Ectodermal cell (in vitro differentiated cells): ENCODE measurements at regions not wholly inside any gene's neighbourhood (a gene's known extent, or its start where the extent isn't known, plus 50 kb on each side); places are given as distances from the start of the nearest gene placed in this dataset.

Experiments
- H3K27ac ChIP-seq: 2 replicates; pipeline ENCODE4 v1.7.0; 2013; ENCODE audit warnings: mild to moderate bottlenecking, low read depth, low read length; ENCODE audit not compliant: insufficient read depth, poor library complexity, severe bottlenecking
- H3K27me3 ChIP-seq: 2 replicates; pipeline ENCODE4 v1.7.0; 2013; ENCODE audit warnings: mild to moderate bottlenecking, low read length; ENCODE audit not compliant: insufficient read depth, control insufficient read depth, poor library complexity, severe bottlenecking
- H3K36me3 ChIP-seq: one replicate; pipeline ENCODE4 v1.7.0; 2013; ENCODE audit warnings: low read length; ENCODE audit not compliant: control insufficient read depth, insufficient read depth
- H3K4me1 ChIP-seq: one replicate; pipeline ENCODE4 v1.7.0; 2013; ENCODE audit warnings: low read length; ENCODE audit not compliant: control insufficient read depth, insufficient read depth
- H3K4me3 ChIP-seq: 2 replicates; pipeline ENCODE4 v1.7.0; 2013; ENCODE audit warnings: low read depth, low read length, control low read depth; ENCODE audit not compliant: insufficient read depth
- H3K9me3 ChIP-seq: 2 replicates; pipeline ENCODE4 v1.7.0; 2013; ENCODE audit warnings: mild to moderate bottlenecking, low read length, moderate library complexity; ENCODE audit not compliant: control insufficient read depth
- WGBS, 2 experiments: methylation state at CpG; one replicate each; pipeline ENCODE4 v1.1.7; 2013; ENCODE audit warnings: missing lambda C conversion rate in 2 of 2; 5-methylcytosine and 5-hydroxymethylcytosine counted together

GRCh38 chr16:79355600-79356358 is 244.8 kb downstream of the MAF start:
- H3K36me3 ChIP-seq: no peaks in the 10 kb centered on the region
- no peaks in the 10 kb centered on the region for H3K27me3 ChIP-seq
- H3K4me3 ChIP-seq: no peak overlapping the region
- 94 to 95% methylated on average over 15 of the region's 15 CpGs for WGBS, 2 experiments
- no peaks in the 10 kb centered on the region for H3K4me1 ChIP-seq
- no peak overlapping the region for H3K27ac ChIP-seq
- H3K9me3 ChIP-seq: no peaks in the 10 kb centered on the region

- Histone ChIP-seq H3K27ac (no peak overlapping the region), H3K4me3 (no peak overlapping the region), H3K27me3 (no peaks in the 10 kb centered on the region), H3K36me3 (no peaks in the 10 kb centered on the region), H3K4me1 (peaks cover 4% of the 10 kb centered on the region), H3K9me3 (no peaks in the 10 kb centered on the region)
- 97% methylated on average over 7 of the region's 7 CpGs for WGBS, 2 experiments
Measured at GRCh38 chr16:79351927-79352326, 248.6 kb downstream of the MAF start.

- Histone ChIP-seq H3K4me1 (peaks cover 4% of the 10 kb centered on the region), H3K36me3 (no peaks in the 10 kb centered on the region), H3K27me3 (no peaks in the 10 kb centered on the region), H3K4me3 (no peak overlapping the region), H3K9me3 (no peaks in the 10 kb centered on the region), H3K27ac (no peak overlapping the region)
- 92 to 93% methylated on average over 3 of the region's 3 CpGs for WGBS, 2 experiments
Measured at GRCh38 chr16:79349803-79350202, 250.7 kb downstream of the MAF start.

- WGBS, 2 experiments: 95% methylated on average over 11 of the region's 11 CpGs
Measured at GRCh38 chr16:79348521-79349306, 251.8 kb downstream of the MAF start.

GRCh38 chr16:79347277-79347676 is 253.3 kb downstream of the MAF start:
- Histone ChIP-seq H3K36me3 (no peaks in the 10 kb centered on the region), H3K9me3 (no peaks in the 10 kb centered on the region), H3K27me3 (no peaks in the 10 kb centered on the region), H3K4me3 (no peak overlapping the region), H3K27ac (no peak overlapping the region), H3K4me1 (peaks cover 4% of the 10 kb centered on the region)
- 71 to 73% methylated on average over 19 of the region's 19 CpGs for WGBS, 2 experiments

More at GRCh38 chr16:79348521-79349306, 251.8 kb downstream of the MAF start:
- Histone ChIP-seq H3K9me3 (no peaks in the 10 kb centered on the region), H3K4me1 (peaks cover 4% of the 10 kb centered on the region), H3K36me3 (no peaks in the 10 kb centered on the region), H3K27ac (no peak overlapping the region), H3K4me3 (no peak overlapping the region), H3K27me3 (no peaks in the 10 kb centered on the region)

GRCh38 chr16:79339863-79340262 is 260.7 kb downstream of the MAF start:
- Histone ChIP-seq H3K9me3 (no peaks in the 10 kb centered on the region), H3K4me3 (no peak overlapping the region), H3K27ac (no peak overlapping the region), H3K27me3 (no peaks in the 10 kb centered on the region), H3K4me1 (no peaks in the 10 kb centered on the region), H3K36me3 (no peaks in the 10 kb centered on the region)
- WGBS, 2 experiments: 93 to 97% methylated on average over 7 of the region's 7 CpGs

- WGBS, 2 experiments: 94% methylated on average over 7 of the region's 7 CpGs
- H3K4me3 ChIP-seq: no peak overlapping the region
- no peaks in the 10 kb centered on the region for H3K36me3 ChIP-seq
- H3K27me3 ChIP-seq: no peaks in the 10 kb centered on the region
- no peaks in the 10 kb centered on the region for H3K4me1 ChIP-seq
- H3K9me3 ChIP-seq: no peaks in the 10 kb centered on the region
- H3K27ac ChIP-seq: no peak overlapping the region
Measured at GRCh38 chr16:79337906-79338305, 262.6 kb downstream of the MAF start.

- Histone ChIP-seq H3K27me3 (no peaks in the 10 kb centered on the region), H3K4me1 (no peaks in the 10 kb centered on the region), H3K36me3 (no peaks in the 10 kb centered on the region), H3K9me3 (no peaks in the 10 kb centered on the region), H3K4me3 (no peak overlapping the region), H3K27ac (no peak overlapping the region)
- WGBS, 2 experiments: 90 to 95% methylated on average over 6 of the region's 6 CpGs
Measured at GRCh38 chr16:79336437-79337229, 263.9 kb downstream of the MAF start.

GRCh38 chr16:79334127-79334526 is 266.4 kb downstream of the MAF start:
- Histone ChIP-seq H3K4me3 (no peak overlapping the region), H3K27me3 (no peaks in the 10 kb centered on the region), H3K9me3 (no peaks in the 10 kb centered on the region), H3K4me1 (no peaks in the 10 kb centered on the region), H3K36me3 (no peaks in the 10 kb centered on the region), H3K27ac (no peak overlapping the region)
- WGBS, 2 experiments: 80% methylated on average over 13 of the region's 13 CpGs

GRCh38 chr16:79331066-79331465 is 269.5 kb downstream of the MAF start:
- no peaks in the 10 kb centered on the region for H3K27me3 ChIP-seq
- H3K4me1 ChIP-seq: no peaks in the 10 kb centered on the region
- H3K27ac ChIP-seq: no peak overlapping the region
- 89 to 93% methylated on average over 2 of the region's 2 CpGs for WGBS, 2 experiments
- H3K9me3 ChIP-seq: no peaks in the 10 kb centered on the region
- no peak overlapping the region for H3K4me3 ChIP-seq
- no peaks in the 10 kb centered on the region for H3K36me3 ChIP-seq
